ENCODE measurements at regions not wholly inside any gene's neighbourhood (a gene's known extent, or its start where the extent isn't known, plus 50 kb on each side); places are given as distances from the start of the nearest gene placed in this dataset.

- TF ChIP-seq MAX (IDR thresholded peaks at IDR 0.05) (no peak), EP300 (IDR thresholded peaks at IDR 0.05; ENCODE audit: borderline replicate concordance) (no peak)
These were observed 187.3 kb downstream of the SNX18 start for GRCh38 chr5:54704825-54705224.
